ENCODE measurements at regions not wholly inside any gene's neighbourhood (a gene's known extent, or its start where the extent isn't known, plus 50 kb on each side); places are given as distances from the start of the nearest gene placed in this dataset.

DNA sequence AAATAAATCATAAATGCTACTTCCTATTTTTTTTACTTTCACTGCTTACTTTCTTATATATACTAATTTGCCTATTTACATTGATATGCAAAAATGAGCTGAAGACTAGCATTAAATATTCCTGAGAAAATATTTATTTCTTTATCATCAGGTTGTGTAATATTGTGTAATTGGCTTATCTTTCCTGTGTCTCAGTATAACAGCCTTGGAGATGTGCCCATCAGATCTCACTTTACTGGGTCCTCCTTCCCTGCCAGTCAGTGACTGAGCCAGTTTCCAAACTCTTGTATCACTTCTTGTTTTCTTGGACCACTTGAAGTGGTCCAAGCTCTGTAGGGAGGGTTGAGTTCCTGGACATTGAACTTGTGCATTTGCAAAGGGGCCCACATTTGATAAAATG, 900.0 kb downstream of the LUZP2 start:
- Histone ChIP-seq H3K9ac (ENCODE audit: low read depth, low read length) (no peak overlapping the region), H3K9me3 (ENCODE audit: insufficient read depth, low read length, severe bottlenecking) (no peaks in the 10 kb centered on the region), H3K36me3 (ENCODE audit: insufficient read depth, low read length) (no peaks in the 10 kb centered on the region), H2AFZ (ENCODE audit: low read depth, low read length) (no peak overlapping the region), H3K79me2 (ENCODE audit: insufficient read depth, low read length) (no peaks in the 10 kb centered on the region), H3K4me3 (ENCODE audit: low read depth in 1 of 2, low read length in 2 of 2) (no peak overlapping the region), H3K4me1 (ENCODE audit: insufficient read depth, low read length) (no peaks in the 10 kb centered on the region), H3K4me2 (ENCODE audit: insufficient read depth, low read length) (no peak overlapping the region), H4K20me1 (ENCODE audit: insufficient read depth, low read length) (no peaks in the 10 kb centered on the region), H3K27me3 (ENCODE audit: insufficient read depth, low read length, poor library complexity) (no peaks in the 10 kb centered on the region), H3K27ac (ENCODE audit: low read length) (no peak overlapping the region)
- ATAC-seq (ENCODE audit: insufficient read depth, low read depth) (no peak), DNase-seq (no peak)
- TF ChIP-seq, protein P1, sequence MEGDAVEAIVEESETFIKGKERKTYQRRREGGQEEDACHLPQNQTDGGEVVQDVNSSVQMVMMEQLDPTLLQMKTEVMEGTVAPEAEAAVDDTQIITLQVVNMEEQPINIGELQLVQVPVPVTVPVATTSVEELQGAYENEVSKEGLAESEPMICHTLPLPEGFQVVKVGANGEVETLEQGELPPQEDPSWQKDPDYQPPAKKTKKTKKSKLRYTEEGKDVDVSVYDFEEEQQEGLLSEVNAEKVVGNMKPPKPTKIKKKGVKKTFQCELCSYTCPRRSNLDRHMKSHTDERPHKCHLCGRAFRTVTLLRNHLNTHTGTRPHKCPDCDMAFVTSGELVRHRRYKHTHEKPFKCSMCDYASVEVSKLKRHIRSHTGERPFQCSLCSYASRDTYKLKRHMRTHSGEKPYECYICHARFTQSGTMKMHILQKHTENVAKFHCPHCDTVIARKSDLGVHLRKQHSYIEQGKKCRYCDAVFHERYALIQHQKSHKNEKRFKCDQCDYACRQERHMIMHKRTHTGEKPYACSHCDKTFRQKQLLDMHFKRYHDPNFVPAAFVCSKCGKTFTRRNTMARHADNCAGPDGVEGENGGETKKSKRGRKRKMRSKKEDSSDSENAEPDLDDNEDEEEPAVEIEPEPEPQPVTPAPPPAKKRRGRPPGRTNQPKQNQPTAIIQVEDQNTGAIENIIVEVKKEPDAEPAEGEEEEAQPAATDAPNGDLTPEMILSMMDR (IDR thresholded peaks at IDR 0.05; ENCODE audit: borderline replicate concordance, extremely low read depth, low read length, poor library complexity, severe bottlenecking), result no peak
- TF ChIP-seq EZH2 (IDR thresholded peaks at IDR 0.05; ENCODE audit: borderline replicate concordance, low read depth, low read length, severe bottlenecking), result no peak

DNA sequence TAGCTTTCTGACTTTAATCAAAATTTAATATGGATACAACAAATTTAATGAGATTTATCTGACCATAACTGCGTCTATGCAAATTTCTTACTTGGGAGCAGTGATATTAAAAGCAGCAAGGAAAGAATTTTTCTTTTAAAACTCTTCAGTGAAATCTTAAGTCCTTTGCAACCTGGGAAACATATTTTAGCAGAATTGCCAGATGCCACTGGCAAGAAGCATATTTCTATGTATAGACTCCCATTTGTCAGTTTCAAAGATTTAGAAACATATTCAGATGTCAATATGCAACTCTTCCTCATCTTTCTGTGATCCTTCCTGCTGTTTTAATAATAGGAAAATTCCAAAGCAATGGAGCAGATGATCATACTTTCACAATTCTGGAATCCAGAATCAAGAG, 911.3 kb downstream of the LUZP2 start:
- Histone ChIP-seq H3K79me2 (ENCODE audit: insufficient read depth, low read length) (no peaks in the 10 kb centered on the region), H3K4me1 (ENCODE audit: insufficient read depth, low read length) (no peaks in the 10 kb centered on the region), H3K27ac (ENCODE audit: low read length) (no peak overlapping the region), H3K4me2 (ENCODE audit: insufficient read depth, low read length) (no peak overlapping the region), H4K20me1 (ENCODE audit: insufficient read depth, low read length) (no peaks in the 10 kb centered on the region), H3K36me3 (ENCODE audit: insufficient read depth, low read length) (no peaks in the 10 kb centered on the region), H3K27me3 (ENCODE audit: insufficient read depth, low read length, poor library complexity) (no peaks in the 10 kb centered on the region), H3K9ac (ENCODE audit: low read depth, low read length) (no peak overlapping the region), H3K9me3 (ENCODE audit: insufficient read depth, low read length, severe bottlenecking) (no peaks in the 10 kb centered on the region), H2AFZ (ENCODE audit: low read depth, low read length) (no peak overlapping the region), H3K4me3 (ENCODE audit: low read depth in 1 of 2, low read length in 2 of 2) (no peak overlapping the region)
- DNase-seq, result no peak
- TF ChIP-seq, protein P1 (IDR thresholded peaks at IDR 0.05; ENCODE audit: borderline replicate concordance, extremely low read depth, low read length, poor library complexity, severe bottlenecking), result no peak
- TF ChIP-seq EZH2 (IDR thresholded peaks at IDR 0.05; ENCODE audit: borderline replicate concordance, low read depth, low read length, severe bottlenecking), result no peak
- ATAC-seq (ENCODE audit: insufficient read depth, low read depth), result no peak

DNA sequence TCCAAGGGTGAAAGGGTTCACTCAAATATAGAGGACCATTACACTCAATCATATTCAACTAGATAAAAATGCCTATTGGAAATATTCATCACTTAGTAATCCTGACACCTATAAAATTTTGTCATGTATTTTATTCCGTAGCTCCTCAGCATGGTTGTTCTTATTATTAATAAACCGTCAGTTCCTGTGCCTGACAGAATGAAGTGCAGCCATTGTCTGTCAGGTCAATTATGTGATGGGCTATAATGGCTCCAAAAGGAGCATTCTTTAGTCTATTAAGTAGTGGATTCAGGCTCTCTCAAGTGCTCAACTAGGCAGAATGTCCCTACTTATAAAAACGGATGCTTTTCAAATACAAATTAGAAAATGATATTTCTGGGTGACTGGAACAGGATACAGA, 916.1 kb upstream of the ANO3 start:
- Histone ChIP-seq H3K27me3 (ENCODE audit: insufficient read depth, low read length, poor library complexity) (no peaks in the 10 kb centered on the region), H3K4me1 (ENCODE audit: insufficient read depth, low read length) (no peaks in the 10 kb centered on the region), H4K20me1 (ENCODE audit: insufficient read depth, low read length) (no peaks in the 10 kb centered on the region), H3K27ac (ENCODE audit: low read length) (no peak overlapping the region), H3K9me3 (ENCODE audit: insufficient read depth, low read length, severe bottlenecking) (peaks cover 2% of the 10 kb centered on the region), H3K4me3 (ENCODE audit: low read depth in 1 of 2, low read length in 2 of 2) (no peak overlapping the region), H3K36me3 (ENCODE audit: insufficient read depth, low read length) (no peaks in the 10 kb centered on the region), H3K4me2 (ENCODE audit: insufficient read depth, low read length) (no peak overlapping the region), H3K79me2 (ENCODE audit: insufficient read depth, low read length) (no peaks in the 10 kb centered on the region), H3K9ac (ENCODE audit: low read depth, low read length) (no peak overlapping the region), H2AFZ (ENCODE audit: low read depth, low read length) (no peak overlapping the region)
- no peak for DNase-seq
- no peak for TF ChIP-seq EZH2 (IDR thresholded peaks at IDR 0.05; ENCODE audit: borderline replicate concordance, low read depth, low read length, severe bottlenecking)
- TF ChIP-seq, protein P1 (IDR thresholded peaks at IDR 0.05; ENCODE audit: borderline replicate concordance, extremely low read depth, low read length, poor library complexity, severe bottlenecking), result no peak
- ATAC-seq (ENCODE audit: insufficient read depth, low read depth), result no peak

All from DND-41 (cell line).